ENCODE measurements at regions not wholly inside any gene's neighbourhood (a gene's known extent, or its start where the extent isn't known, plus 50 kb on each side); places are given as distances from the start of the nearest gene placed in this dataset.

GRCh38 chr4:169818063-169818679 lies 60.4 kb upstream of the HPF1 start:
- no peak for TF ChIP-seq KAT2A (conservative IDR thresholded peaks at IDR 0.05; ENCODE audit: control insufficient read depth, low read depth, low read length)
- no peak for TF ChIP-seq POLR2A (IDR thresholded peaks at IDR 0.05; ENCODE audit: low read depth, low read length)
- TF ChIP-seq, protein P1, sequence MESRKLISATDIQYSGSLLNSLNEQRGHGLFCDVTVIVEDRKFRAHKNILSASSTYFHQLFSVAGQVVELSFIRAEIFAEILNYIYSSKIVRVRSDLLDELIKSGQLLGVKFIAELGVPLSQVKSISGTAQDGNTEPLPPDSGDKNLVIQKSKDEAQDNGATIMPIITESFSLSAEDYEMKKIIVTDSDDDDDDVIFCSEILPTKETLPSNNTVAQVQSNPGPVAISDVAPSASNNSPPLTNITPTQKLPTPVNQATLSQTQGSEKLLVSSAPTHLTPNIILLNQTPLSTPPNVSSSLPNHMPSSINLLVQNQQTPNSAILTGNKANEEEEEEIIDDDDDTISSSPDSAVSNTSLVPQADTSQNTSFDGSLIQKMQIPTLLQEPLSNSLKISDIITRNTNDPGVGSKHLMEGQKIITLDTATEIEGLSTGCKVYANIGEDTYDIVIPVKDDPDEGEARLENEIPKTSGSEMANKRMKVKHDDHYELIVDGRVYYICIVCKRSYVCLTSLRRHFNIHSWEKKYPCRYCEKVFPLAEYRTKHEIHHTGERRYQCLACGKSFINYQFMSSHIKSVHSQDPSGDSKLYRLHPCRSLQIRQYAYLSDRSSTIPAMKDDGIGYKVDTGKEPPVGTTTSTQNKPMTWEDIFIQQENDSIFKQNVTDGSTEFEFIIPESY (IDR thresholded peaks at IDR 0.05): no peak
- TF ChIP-seq MEF2A (IDR thresholded peaks at IDR 0.05; ENCODE audit: insufficient read depth, low read depth, low read length): no peak

All from GM12878 (cell line).